Ramos (cell line): ENCODE measurements at regions not wholly inside any gene's neighbourhood (a gene's known extent, or its start where the extent isn't known, plus 50 kb on each side); places are given as distances from the start of the nearest gene placed in this dataset.
"Not testable (repeated sequence)": the region's sequence is repeated elsewhere in the genome, so short reads cannot be mapped to it uniquely, and the experiment has no call there.

Experiments
- in situ Hi-C: fragments of 300-500 bp; cut with MboI; formaldehyde crosslinking; loops from one replicate; pipeline ENCODE4 v1.14.3; 2022; ENCODE audit warnings: low sequenced_read_pairs; ENCODE audit not compliant: unreplicated experiment

DNA sequence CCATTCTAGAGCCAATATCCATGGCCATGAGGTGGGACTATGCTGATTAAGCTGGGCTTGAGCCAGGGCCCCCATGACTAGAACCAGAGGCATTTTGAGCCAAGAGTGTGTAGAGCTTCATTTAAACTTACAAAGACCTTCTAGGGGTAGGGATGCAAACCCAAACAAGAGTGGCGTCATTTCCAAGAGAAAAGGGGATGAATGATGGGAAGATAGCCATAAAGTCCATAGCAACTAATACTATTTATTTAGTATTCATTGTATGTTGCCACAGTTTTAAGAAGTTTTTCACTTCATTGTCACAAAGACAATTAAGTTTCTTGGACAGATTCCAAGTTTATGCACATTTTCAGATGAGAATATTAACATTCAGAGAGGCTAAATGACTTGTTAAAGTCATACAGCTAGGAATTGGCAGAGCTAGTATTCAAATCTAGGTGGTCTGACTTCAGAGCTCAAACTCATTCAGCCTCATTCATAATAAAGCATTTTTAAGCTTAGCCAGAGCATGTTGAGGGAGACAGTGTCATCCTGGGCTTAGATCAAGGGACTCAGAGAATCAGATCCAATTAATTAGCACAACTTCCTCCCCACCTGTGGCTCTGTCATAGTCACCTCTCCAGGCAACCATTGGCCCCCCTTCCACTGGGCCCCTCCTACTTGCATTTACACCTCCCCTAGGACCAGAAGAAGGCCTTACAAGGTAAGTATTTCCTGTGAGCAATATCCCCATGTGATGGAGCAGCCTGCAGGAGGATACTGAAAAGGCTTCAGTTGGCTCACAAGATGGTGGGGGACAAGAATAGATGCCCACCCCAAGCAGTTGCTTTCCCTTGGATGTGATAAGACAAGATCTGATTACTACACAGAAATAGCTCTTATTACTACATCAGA is 95.0 kb upstream of the PCSK1 start:
- in situ Hi-C loops = no loop called here

DNA sequence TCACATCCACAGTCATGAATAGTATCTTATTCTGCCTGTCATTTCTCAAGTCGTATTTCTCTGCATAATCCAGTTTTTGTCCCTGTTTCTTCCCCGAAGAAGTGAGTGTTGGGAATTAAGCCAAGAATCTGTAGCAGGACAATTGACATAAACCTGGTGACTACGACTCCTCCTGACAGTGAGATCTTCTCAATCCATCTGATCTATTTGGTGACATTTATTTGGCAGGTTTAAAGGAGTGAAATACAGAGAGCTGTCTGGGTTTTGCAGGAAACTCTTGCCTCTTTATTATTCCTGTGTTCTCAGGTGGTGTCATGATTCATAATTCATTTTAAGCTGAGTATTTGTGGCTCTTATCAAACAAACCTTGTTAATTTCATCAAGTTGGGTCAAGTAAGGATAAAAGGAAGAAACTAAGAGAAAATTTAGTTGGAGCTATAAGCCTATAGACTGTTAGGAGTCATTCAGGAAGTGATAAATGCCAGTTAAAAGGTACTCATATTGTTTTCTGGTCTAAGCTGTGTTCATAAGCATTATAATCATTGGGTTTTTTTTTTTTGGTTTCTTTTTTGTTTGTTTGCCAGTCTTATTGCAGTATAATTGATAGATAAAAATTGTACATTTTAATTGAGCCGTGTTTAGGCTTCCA is 95.9 kb upstream of the PCSK1 start:
- in situ Hi-C loops = no loop called here

DNA sequence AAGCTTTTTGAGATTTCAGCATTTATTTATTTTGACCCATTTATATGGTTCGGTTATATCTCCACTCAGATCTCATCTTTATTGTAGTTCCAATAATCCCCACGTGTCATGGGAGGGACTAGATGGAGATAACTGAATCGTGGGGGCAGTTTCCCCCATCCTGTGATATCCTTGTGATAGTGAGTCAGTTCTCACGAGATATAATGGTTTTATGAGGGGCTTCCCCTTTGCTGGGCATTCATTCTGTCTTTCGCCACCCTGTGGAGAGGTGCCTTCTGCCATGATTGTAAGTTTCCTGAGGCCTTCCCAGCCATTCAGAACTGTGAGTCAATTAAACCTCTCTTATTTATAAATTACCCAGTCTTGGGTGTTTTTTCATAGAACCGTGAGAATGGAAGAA is 96.5 kb upstream of the PCSK1 start:
- in situ Hi-C loops = no loop called here

DNA sequence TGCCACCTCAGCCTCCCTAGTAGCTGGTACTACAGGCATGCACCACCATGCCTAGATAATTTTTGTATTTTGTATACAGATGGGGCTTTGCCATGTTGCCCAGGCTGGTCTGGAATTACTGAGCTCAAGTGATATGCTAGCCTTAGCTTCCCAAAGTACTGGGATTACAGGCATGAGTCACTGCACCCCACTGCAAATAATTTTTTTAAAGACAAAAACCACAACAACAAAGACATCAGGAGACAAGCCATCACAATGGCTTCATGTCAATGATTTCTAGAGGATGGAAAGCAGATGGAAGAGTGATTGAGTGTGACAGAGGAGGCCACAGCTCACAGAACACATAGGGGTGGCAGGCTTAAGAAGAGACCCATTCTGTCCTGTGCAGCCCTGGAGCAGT is 97.9 kb upstream of the PCSK1 start:
- in situ Hi-C loops = no loop called here

DNA sequence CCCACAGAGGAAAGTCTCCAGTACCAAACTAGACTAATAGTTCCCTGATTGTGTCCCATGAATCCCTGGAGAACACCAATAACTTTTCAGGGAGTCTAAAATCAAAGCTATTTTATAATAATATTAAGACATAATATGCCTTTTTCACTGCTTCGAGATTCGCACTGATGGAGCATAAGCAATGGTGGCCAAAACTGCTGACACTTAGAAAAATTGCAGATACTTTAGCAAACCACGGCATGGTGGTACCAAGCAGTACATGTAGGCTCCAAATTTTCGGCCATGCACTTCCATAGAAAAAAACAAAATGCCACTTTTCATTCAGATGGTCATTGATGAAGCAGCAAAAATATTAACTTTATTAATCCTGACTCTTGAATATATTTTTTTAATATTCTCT is 100.3 kb upstream of the PCSK1 start:
- in situ Hi-C loops = no loop called here

DNA sequence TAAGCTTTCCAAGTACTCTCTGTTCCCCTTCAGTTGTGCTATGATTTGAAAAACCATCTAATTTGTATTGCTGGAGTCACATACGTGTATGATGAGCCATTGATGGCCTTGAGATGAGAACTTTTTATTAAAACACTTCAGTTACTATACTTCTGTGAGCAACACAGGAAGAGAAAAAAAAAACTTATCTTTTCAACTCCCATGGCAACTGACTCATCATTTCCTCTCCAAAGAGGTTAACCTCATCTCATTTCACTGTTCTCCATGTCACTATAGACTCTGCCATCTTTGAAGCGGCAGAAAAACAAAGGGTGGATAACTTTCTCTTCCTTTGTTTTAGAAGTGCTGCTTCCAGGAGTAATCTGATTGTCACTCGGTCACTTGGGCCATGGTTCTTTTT is 104.3 kb upstream of the PCSK1 start:
- in situ Hi-C loops = no loop called here

DNA sequence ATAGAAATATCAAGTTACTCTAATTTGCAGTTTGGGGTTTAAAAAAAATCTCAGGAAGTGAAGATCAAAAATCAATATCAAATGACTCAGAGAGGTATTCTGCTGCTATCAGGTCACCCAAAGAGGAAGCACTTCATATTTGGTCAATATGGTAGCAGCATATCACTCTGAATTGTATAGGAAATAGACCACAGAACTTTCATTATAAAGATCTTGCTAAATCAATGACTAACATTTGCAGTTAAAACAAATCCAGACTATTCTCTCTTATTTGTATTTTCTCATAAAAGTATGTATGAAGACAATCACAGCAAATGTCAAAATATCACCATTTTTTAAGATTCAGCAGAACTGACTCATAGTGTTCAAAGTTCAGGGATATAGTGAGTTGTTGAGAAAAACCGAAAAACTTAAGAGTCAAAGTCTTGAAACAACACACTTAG is 105.8 kb upstream of the PCSK1 start:
- in situ Hi-C loops = no loop called here

DNA sequence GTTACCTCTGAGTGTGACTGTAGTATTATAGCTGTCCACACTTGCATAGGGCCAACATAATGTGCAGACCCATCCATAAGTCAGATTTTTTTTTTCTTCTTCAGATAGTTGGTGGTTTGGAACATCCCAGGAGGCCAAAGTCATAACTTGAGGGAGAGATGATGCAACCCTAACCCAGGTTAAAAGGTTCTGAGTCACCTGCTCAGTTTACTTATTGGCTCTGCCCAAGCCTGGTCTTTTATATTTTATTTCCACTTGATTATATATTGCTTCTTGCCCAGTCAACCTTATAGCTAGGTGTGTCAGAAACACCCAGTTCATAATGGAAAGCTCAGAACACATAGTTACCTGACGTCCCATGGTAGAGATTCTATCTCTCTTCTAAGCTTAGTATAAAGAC is 113.1 kb upstream of the PCSK1 start:
- in situ Hi-C loops = no loop called here

DNA sequence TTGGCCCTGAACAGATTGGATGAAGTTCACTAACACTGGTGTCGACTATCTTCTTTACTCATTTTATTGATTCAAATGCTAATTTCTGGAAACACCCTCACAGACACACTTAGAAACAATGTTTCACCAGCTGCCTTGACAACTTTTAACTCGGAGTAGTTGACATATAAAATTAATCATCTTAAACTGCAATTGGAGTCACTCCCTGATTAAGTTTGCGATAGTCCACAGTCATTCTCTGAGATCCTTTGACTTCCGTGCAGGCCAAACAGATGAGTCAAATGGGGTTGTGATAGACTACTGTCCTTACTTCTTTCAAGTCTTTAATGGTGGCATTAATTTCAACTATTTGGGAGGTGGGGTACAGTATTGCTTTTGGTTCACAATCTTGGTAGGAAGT is 114.4 kb upstream of the PCSK1 start:
- in situ Hi-C loops = no loop called here

DNA sequence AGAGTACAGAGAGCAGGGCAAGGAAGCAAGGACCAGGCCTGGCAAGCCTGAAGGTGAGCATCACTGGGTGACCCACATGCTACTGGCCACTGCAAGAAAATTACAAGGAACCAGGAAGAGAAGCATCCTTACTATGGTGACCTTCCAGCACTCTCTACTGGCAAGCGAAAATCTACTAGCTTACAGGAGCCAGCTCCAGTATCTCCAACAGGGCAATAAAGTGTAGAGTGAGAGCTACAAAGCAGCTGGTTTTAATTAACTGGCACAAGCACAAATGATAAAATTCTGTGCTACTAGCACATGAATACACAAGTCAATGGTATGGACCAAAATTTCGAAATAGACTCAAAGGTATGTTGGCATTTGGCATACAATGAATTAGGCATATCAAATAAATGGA is 113.3 kb upstream of the CAST start:
- in situ Hi-C loops = no loop called here

DNA sequence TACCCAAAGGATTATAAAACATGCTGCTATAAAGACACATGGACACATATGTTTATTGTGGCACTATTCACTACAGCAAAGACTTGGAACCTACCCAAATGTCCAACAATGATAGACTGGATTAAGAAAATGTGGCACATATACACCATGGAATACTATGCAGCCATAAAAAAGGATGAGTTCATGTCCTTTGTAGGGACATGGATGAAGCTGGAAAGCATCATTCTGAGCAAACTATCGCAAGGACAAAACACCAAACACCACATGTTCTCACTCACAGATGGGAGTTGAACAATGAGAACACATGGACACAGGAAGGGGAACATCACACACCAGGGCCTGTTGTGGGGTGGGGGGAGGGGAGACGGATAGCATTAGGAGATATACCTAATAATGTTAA is 101.3 kb upstream of the CAST start:
- in situ Hi-C loops = not testable (repeated sequence)

DNA sequence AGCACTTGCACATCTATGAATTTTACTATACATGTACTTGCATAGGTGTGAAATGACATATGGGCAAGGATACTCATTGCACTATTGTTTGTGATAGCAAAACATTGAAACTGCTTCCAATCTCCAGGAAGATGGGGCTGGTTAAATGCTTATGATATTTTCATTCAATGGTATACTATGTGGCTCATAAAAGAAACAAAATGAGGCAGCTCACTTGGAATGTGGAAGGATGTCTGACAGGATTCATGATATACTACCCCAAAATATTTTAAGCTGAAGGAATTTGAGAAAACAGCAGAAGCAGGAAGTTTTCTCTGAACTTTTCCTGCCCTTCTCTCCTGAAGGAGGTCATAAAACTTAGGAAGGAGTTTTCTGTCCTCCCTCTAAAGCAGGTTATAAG is 99.6 kb upstream of the CAST start:
- in situ Hi-C loops = no loop called here

DNA sequence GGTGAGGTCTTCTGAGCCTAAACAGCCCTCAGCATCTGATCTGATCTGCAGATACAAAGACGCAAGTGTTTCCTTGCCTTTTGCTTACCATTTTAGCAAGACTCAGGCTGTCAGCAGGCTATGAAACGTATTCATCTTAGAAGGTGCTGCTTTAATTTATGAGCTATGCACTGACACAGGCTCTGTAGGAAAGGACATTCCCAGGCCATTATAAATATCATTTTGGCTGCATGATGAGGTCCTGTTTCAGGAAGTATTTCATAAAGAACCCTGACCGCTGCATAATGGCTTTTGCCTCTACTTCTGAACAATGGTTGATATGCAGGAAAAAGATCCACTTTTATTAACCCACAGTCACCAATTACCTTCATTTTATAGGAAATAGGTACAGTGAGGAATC is 98.4 kb upstream of the CAST start:
- in situ Hi-C loops = no loop called here

DNA sequence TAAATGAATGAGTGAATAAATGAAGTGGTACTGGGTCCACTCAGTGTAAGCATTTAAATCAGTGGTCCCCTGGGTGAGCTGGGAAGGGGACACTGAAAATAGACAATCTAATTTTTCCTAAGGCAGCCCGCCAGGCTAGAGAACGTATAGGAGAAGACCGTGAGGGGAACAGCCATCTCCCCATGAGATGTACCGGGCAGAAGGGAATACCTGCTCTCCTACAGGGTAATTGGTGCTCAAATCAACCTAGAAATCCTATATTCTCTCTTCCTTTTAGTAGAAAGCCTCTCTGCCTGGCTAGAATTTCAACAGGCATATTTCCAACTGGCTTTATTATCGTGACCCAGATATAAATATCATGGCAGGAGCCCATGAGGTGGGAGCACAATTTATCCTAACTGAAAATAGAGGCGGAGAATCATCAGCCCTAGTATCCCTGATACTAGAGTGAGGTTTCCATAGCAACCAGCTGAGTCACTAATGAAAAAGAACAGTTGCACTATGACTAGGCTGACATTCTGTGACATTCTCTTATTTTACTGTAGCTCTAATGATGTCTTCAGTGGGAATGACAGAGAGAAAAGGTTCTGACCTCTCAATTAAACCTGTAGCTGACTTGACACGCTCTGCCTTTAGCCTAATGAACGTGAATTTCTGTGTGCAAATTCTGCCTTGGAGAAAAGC is 96.5 kb upstream of the CAST start:
- in situ Hi-C loops = no loop called here

DNA sequence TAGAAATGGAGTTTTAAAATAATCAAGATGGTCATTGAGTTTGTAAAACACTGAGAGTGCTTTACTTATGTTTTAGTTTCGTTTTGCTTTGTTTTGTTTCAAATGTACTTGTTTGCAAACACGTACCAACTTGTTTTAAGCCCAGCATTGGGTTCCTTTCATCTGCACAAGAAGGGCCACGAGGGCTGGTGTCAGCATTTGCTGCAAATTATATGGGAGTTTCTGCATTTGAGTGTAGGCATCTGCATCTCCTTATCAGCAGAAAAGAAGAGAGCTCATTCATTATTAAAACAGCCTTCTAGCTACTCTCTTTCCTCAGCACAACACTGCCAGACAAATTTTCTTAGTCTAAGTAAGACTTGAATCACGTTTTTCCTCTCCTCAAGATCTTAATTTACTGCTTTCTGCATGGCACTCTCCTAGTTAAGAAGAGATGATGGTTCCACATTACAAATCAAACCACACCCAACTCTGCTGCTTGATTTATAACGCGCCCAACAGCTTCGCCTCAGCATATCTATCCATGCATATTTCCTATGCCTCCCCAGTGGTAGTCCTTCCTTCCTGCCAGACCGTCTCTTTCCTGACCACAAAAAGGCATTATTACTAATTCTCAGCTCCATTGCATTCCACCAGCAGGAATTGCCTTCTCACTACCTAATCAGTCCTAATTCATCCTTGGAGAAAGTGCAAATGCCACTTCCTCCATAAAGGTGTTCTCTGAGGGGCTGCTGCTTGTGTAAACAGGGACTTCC is 95.2 kb upstream of the CAST start:
- in situ Hi-C loops = no loop called here

DNA sequence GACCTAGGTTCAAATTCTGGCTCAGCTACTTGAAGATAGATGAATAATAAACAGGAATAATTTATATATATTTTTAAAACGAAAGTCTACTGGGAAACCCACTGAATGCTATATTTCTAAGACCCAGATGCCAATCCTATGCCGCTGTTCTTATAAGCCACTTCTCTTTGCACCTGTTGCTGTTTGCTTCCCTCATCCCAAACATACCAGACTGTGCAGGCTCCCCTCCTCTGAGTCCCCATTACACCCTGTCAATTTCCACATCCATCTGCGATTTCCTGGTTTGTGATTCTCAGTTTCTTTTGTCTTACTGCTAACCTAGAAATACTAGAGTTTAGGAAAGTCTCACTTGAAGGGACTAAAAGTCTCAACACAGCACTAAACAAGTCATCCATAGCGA is 92.8 kb upstream of the CAST start:
- in situ Hi-C loops = no loop called here

DNA sequence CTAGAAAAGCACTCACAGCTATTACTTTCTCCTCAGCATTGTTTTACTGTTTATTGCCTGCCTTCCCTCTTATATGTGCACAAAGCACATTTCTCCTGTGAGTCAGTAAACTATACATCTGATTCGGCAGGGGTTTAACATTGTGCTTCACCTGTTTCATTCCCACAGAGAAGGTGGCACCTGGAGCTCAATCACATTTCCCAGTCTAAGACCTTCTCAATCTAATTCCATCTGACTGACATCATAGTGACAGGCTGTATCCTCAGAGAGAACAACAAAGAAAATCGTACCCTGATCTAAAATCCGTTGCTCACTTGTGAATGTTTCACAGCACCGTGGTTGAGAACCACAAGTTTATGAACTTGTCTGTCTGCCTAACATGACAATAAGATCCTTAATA is 92.4 kb upstream of the CAST start:
- in situ Hi-C loops = no loop called here

DNA sequence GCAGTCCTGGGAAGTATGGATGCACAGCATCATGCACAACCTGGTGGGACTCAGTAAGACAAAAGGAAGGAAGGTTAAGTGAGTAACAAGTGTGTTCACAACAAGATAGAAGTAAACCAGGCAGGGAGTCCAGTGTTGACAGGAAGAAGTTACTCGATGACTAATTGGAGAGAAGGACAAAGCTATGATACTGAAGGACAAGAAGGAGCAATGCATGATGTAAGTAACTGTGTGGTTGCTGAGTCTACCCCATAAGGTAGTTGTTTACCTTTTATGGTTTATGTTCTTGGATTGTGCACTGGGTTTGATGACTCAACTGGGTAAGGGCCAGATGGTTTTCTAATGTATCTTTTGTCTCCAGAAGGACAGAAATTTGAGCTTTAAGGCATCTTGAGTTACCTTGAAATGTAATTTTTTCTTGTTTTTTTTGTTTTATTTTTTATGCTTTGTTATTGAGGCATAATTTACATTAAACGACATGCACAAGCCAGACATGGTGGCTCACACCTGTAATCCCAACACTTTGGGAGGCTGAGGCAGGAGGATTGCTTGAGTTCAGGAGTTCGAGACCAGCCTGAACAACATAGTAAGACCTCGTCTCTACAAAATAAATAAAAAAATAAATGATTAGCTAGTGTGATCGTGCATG is 89.2 kb upstream of the CAST start:
- in situ Hi-C loops = no loop called here

DNA sequence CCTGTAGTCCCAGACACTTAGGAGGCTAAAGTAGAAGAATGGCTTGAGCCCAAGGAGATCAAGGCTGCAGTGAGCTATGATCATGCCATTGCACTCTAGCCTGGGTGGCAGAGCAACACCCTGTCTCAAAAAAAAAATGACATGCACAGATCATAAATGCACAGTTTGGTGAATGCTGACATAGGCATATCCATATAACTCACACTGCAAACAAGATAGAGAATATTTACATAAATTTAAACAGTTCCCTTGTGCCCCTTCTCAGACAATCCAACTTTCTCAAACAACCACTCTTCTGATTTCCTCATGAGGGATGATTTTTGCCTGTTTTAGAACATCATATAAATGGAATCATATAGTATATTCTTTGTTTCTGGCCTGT is 88.7 kb upstream of the CAST start:
- in situ Hi-C loops = no loop called here

DNA sequence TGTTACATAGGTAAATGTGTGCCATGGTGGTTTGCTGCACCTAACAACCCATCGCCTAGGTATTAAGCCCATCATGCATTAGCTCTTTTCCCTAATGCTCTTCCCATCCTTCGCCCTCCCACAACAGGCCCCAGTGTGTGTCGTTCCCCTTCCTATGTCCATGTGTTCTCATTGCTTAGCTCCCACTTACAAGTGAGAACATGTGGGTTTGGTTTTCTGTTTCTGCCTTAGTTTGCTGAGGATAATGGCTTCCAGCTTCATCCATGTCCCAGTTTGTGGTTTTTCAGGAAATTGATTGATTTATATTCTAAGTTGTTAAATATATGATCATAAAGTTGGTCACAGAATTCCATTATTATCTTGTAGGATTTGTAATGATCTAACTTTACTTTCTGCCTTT is 85.3 kb upstream of the CAST start:
- in situ Hi-C loops = no loop called here
